ENCODE measurements at regions not wholly inside any gene's neighbourhood (a gene's known extent, or its start where the extent isn't known, plus 50 kb on each side); places are given as distances from the start of the nearest gene placed in this dataset.

DNA sequence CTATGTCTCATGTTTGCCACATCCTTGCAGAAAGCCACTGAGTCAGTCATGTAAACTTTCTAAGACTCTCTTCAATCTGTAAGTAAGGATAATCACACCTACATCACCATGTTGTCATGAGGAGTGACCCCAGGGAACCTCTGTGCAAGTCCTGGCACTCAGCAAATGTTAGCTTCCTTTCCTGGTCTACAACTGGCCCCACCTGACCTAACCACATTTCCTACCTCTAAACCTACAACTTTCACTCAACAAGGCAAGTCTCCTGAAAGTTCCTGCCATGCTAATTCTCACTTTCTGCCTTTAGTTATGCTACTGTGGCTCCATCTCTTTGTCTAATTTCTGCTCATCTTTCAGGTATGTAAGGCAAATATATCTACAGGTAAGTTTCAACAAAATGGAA, 72.3 kb upstream of the SEM1 start:
- H4K20me1 ChIP-seq (ENCODE audit: insufficient read depth, low read length) = no peaks in the 10 kb centered on the region
- H3K23ac ChIP-seq (ENCODE audit: low read depth, low read length) = no peak overlapping the region
- no peaks in the 10 kb centered on the region for H3K27me3 ChIP-seq (ENCODE audit: control insufficient read depth, insufficient read depth, low read length)
- no peak overlapping the region for H2AK5ac ChIP-seq (ENCODE audit: low read depth, low read length)
- POLR2A ChIA-PET (ENCODE audit: unreplicated experiment) = no interaction called here
- no peaks in the 10 kb centered on the region for H3K9me3 ChIP-seq (ENCODE audit: control insufficient read depth, insufficient read depth, low read length)
- no peak overlapping the region for H3K4ac ChIP-seq (ENCODE audit: low read depth, low read length)
- no peak overlapping the region for H3K9ac ChIP-seq (ENCODE audit: low read depth, low read length)
- no peak overlapping the region for H2BK120ac ChIP-seq (ENCODE audit: low read depth, low read length)
- no peak overlapping the region for H2BK15ac ChIP-seq (ENCODE audit: low read depth, low read length)
- no peak overlapping the region for H3K27ac ChIP-seq (ENCODE audit: insufficient read depth, low read length)
- no peak for TF ChIP-seq NFE2L2 (IDR thresholded peaks at IDR 0.05; ENCODE audit: low read depth, low read length)
- TF ChIP-seq, protein P1, sequence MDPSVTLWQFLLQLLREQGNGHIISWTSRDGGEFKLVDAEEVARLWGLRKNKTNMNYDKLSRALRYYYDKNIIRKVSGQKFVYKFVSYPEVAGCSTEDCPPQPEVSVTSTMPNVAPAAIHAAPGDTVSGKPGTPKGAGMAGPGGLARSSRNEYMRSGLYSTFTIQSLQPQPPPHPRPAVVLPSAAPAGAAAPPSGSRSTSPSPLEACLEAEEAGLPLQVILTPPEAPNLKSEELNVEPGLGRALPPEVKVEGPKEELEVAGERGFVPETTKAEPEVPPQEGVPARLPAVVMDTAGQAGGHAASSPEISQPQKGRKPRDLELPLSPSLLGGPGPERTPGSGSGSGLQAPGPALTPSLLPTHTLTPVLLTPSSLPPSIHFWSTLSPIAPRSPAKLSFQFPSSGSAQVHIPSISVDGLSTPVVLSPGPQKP (IDR thresholded peaks at IDR 0.05; ENCODE audit: borderline replicate concordance, low read depth, low read length) = no peak
- TF ChIP-seq FOS (IDR thresholded peaks at IDR 0.05; ENCODE audit: low read depth, low read length) = no peak
- no peak for TF ChIP-seq RAD21 (IDR thresholded peaks at IDR 0.05; ENCODE audit: low read length)
- no peak for TF ChIP-seq RFX5 (IDR thresholded peaks at IDR 0.05; ENCODE audit: low read depth, low read length)
- TF ChIP-seq MXI1 (IDR thresholded peaks at IDR 0.05; ENCODE audit: borderline replicate concordance, low read depth, low read length) = no peak
- no peak for TF ChIP-seq POLR2A (IDR thresholded peaks at IDR 0.05; ENCODE audit: low read depth, low read length)
- TF ChIP-seq SMC3 (IDR thresholded peaks at IDR 0.05; ENCODE audit: low read depth, low read length) = no peak
- no peak for TF ChIP-seq USF2 (IDR thresholded peaks at IDR 0.05; ENCODE audit: low read depth, low read length)
- TF ChIP-seq RCOR1 (IDR thresholded peaks at IDR 0.05; ENCODE audit: insufficient replicate concordance, low read length) = no peak
- no peak for TF ChIP-seq MAZ (IDR thresholded peaks at IDR 0.05; ENCODE audit: borderline replicate concordance, low read depth, low read length)
- no peak for TF ChIP-seq MAFK (IDR thresholded peaks at IDR 0.05; ENCODE audit: low read depth, low read length)
- no peak for TF ChIP-seq CEBPB (IDR thresholded peaks at IDR 0.05; ENCODE audit: low read depth, low read length)
- CTCF ChIA-PET = no interaction called here
- H3K79me1 ChIP-seq (ENCODE audit: low read depth in 1 of 2, low read length in 2 of 2) = no peaks in the 10 kb centered on the region
- H3K9me1 ChIP-seq (ENCODE audit: insufficient read depth, low read length) = no peaks in the 10 kb centered on the region
- no peaks in the 10 kb centered on the region for H3K36me3 ChIP-seq (ENCODE audit: control insufficient read depth, insufficient read depth, low read length)
- no peak overlapping the region for H3K18ac ChIP-seq (ENCODE audit: low read depth, low read length)
- no peak overlapping the region for H3K4me3 ChIP-seq (ENCODE audit: insufficient read depth, low read depth, low read length)
- no peak overlapping the region for H4K8ac ChIP-seq (ENCODE audit: low read depth in 2 of 2, low read length in 2 of 2)
- H2BK20ac ChIP-seq (ENCODE audit: low read depth, low read length) = no peak overlapping the region
- H3K4me1 ChIP-seq (ENCODE audit: control insufficient read depth, insufficient read depth, low read length) = no peaks in the 10 kb centered on the region
- H3K14ac ChIP-seq (replicated peaks; ENCODE audit: low read depth, low read length) = no peak overlapping the region
- no peak overlapping the region for H4K5ac ChIP-seq (ENCODE audit: low read depth, low read length)
- intact Hi-C loops (cut with micrococcal nuclease) = no loop called here
- DNase-seq (no peak), ATAC-seq (ENCODE audit: low read depth) (no peak)
- in situ Hi-C loops (cut with MboI; ENCODE audit: low sequenced_read_pairs) = no loop called here
- no peak overlapping the region for H4K91ac ChIP-seq (ENCODE audit: insufficient read depth, low read depth, low read length)
- H3K56ac ChIP-seq (ENCODE audit: extremely low read depth, insufficient read depth, low read length) = no peak overlapping the region
- no peak overlapping the region for H2BK5ac ChIP-seq (ENCODE audit: low read depth, low read length, poor library complexity, severe bottlenecking)
- no TSS peak for BruUV-seq (replicated peaks)
- dilution Hi-C loops (cut with HindIII; ENCODE audit: low sequenced_read_pairs, unreplicated experiment) = no loop called here
- no peak overlapping the region for H3K4me2 ChIP-seq (ENCODE audit: low read depth, low read length)
- no peak overlapping the region for H2AK9ac ChIP-seq (replicated peaks; ENCODE audit: low read depth, low read length, poor library complexity)
- H2AFZ ChIP-seq (replicated peaks; ENCODE audit: low read length, poor library complexity) = no peak overlapping the region
